NB4 (cell line): ENCODE measurements at regions not wholly inside any gene's neighbourhood (a gene's known extent, or its start where the extent isn't known, plus 50 kb on each side); places are given as distances from the start of the nearest gene placed in this dataset.
A peak's percentile ranks its signal among the peaks of the same experiment; 100 is the strongest.

Source experiments
- DNase-seq: peaks from one replicate; pipeline ENCODE4 v3.0.0; 2010; ENCODE audit warnings: low read depth
- H3K4me3 ChIP-seq: one replicate; pipeline ENCODE4 v1.5.1; 2011; ENCODE audit warnings: mild to moderate bottlenecking, low read depth, low read length, moderate library complexity
- CTCF ChIP-seq: IDR thresholded peaks from one replicate; pipeline ENCODE4 v1.5.1; 2012; ENCODE audit warnings: low read depth, low read length
- MAX ChIP-seq: IDR thresholded peaks from 2 replicates; pipeline ENCODE4 v1.6.1; 2011; ENCODE audit warnings: low read depth, low read length
- MYC ChIP-seq: IDR thresholded peaks from 2 replicates; pipeline ENCODE4 v1.6.1; 2011; ENCODE audit warnings: low read depth, low read length
- POLR2A ChIP-seq: IDR thresholded peaks from 2 replicates; pipeline ENCODE4 v1.6.1; 2011; ENCODE audit warnings: mild to moderate bottlenecking; ENCODE audit not compliant: insufficient read length; ENCODE audit errors: extremely low read depth

GRCh38 chr2:128727914-128728313, 409.2 kb upstream of the HS6ST1 start:
- DNase-seq = peak; percentile 96
- TF ChIP-seq POLR2A (no peak), MAX (peak; percentile 70)
- H3K4me3 ChIP-seq = no peak overlapping the region

GRCh38 chr2:128729051-128729450, 410.4 kb upstream of the HS6ST1 start:
- no peak for TF ChIP-seq CTCF
- no peak for TF ChIP-seq POLR2A
- TF ChIP-seq MYC = no peak
- TF ChIP-seq MAX = no peak
- DNase-seq = no peak
- H3K4me3 ChIP-seq = no peak overlapping the region

DNA sequence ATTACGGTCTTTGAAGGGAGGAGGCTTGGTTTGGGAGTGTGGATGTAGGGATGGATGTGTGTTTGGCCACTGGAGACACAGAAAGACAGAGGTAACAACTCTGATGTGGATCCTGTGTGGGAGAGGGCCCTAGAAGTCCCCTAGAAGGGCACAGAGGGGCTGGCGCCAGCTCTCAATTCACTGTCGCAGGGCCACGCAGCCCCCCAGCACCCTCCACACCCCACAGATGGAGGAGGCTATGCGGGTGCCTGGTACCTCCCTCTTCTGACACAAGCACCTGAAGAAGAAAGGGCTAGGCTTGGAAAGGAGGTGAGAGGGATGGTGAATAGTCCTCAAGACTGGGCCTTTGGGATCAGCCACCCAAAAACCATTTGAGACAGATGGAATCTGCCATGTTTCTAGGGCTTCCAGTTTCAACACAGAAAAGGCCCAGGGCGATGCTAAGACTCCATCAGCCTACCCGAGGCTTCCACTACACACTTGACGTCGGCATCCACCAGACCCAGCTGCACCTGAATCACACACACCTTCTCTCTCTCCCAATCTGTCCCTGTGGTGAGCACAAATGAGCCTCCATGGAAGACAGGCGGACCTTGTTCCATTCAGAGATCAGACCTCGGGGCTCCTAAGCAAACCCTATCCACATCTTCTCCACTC, 413.5 kb upstream of the HS6ST1 start:
- TF ChIP-seq CTCF = no peak
- TF ChIP-seq POLR2A = no peak
- TF ChIP-seq MAX = no peak
- TF ChIP-seq MYC = no peak
- DNase-seq = no peak

GRCh38 chr2:128732976-128733431, 414.3 kb upstream of the HS6ST1 start:
- peak overlapping the region; percentile 30 for H3K4me3 ChIP-seq
- TF ChIP-seq MYC (peak; percentile 52; the same call in 1 of the 2 replicates), POLR2A (peak; percentile 43), CTCF (no peak), MAX (0 out of 2 replicates have a peak, but pooled peaks have one; percentile 7)
- peak; percentile 99 for DNase-seq

More for the DNA sequence above, 413.5 kb upstream of the HS6ST1 start:
- peak overlapping the region; percentile 30 for H3K4me3 ChIP-seq

- TF ChIP-seq POLR2A = no peak
- TF ChIP-seq MYC = no peak
- no peak for TF ChIP-seq CTCF
- TF ChIP-seq MAX = no peak
- peak overlapping the region; percentile 18 for H3K4me3 ChIP-seq
- no peak for DNase-seq
Observed at GRCh38 chr2:128733450-128733849, 414.8 kb upstream of the HS6ST1 start.

DNA sequence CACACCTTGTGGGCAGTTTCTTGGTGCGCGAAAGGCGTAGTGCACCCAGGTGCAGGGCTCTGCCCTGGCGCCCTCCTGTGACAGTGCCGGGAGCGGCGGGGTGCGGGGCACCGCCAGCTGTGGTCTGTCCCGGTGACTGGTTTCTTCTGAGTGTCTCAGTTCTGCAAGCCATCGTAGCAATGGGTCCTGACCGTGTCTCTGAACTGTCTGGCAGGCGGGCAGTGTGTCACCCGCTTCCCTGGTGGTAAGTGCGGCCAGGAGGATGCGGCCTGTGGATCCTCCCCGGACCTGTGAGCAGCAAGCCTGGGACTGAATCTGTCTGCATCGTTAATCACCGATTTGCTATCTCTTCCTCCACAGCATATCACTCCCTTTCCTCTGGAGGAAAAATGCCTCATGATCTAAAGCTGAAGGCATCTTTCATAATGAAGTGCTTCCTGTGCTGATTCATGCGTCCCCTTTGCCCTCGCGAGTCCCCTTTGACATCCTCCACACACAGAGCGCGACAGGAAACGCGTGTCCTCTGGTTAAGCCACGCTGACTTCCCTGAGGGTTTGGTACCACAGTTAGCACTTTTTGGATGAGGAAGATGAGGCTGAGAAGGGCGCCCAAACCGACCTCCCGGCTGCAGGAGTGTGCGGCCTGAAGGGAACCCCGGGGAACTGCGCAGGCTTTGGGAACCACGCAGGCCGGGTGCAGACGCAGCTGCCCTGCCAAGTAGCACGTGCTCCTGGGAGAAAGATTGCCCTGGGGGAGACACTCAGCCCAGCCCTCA, 416.0 kb upstream of the HS6ST1 start:
- TF ChIP-seq CTCF (peak; percentile 18), MAX (peak; percentile 78), MYC (peak; percentile 89), POLR2A (no peak)
- peak overlapping the region; percentile 17 for H3K4me3 ChIP-seq
- DNase-seq = peak; percentile 96
